ENCODE measurements at regions not wholly inside any gene's neighbourhood (a gene's known extent, or its start where the extent isn't known, plus 50 kb on each side); places are given as distances from the start of the nearest gene placed in this dataset.

- TF ChIP-seq, protein P1, sequence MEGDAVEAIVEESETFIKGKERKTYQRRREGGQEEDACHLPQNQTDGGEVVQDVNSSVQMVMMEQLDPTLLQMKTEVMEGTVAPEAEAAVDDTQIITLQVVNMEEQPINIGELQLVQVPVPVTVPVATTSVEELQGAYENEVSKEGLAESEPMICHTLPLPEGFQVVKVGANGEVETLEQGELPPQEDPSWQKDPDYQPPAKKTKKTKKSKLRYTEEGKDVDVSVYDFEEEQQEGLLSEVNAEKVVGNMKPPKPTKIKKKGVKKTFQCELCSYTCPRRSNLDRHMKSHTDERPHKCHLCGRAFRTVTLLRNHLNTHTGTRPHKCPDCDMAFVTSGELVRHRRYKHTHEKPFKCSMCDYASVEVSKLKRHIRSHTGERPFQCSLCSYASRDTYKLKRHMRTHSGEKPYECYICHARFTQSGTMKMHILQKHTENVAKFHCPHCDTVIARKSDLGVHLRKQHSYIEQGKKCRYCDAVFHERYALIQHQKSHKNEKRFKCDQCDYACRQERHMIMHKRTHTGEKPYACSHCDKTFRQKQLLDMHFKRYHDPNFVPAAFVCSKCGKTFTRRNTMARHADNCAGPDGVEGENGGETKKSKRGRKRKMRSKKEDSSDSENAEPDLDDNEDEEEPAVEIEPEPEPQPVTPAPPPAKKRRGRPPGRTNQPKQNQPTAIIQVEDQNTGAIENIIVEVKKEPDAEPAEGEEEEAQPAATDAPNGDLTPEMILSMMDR (conservative IDR thresholded peaks at IDR 0.05 in 1 of 2, IDR thresholded peaks at IDR 0.05 in 1 of 2; ENCODE audit: extremely low read depth in 1 of 2, insufficient read depth in 1 of 2, low read depth in 1 of 2, low read length in 2 of 2), result no peak
- TF ChIP-seq EZH2 (IDR thresholded peaks at IDR 0.05; ENCODE audit: borderline replicate concordance, low read length), result no peak
Measured at GRCh38 chr5:155189981-155190380, 176.4 kb downstream of the KIF4B start.
